ENCODE measurements at regions not wholly inside any gene's neighbourhood (a gene's known extent, or its start where the extent isn't known, plus 50 kb on each side); places are given as distances from the start of the nearest gene placed in this dataset.

DNA sequence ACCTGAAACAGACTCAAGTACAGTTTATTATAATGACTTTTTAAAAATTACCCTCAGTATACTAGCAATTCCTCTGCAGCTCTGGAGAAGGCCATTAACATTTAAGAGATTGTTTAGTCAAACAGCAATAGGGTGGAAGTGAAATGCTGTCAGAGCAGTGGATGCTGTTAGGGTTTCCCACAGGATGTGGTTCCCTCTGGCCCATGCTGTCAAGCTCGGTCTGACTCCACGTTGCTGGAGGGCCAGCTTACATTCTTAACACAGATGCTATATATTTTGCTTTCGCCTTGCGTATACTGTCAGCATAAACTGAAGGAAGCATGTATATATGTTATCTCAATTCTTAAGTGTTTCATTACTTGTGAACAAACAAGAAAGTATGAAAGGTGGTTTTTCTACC is 231.1 kb upstream of the COL8A1 start:
- no peak overlapping the region for H3K27ac ChIP-seq (ENCODE audit: low read depth in 1 of 2, low read length in 1 of 2)
- no peaks in the 10 kb centered on the region for H3K36me3 ChIP-seq (ENCODE audit: control insufficient read depth in 4 of 4, insufficient read depth in 4 of 4, low read length in 4 of 4)
- H3K4me3 ChIP-seq = no peak overlapping the region
- no peaks in the 10 kb centered on the region for H3K4me1 ChIP-seq (ENCODE audit: control insufficient read depth in 5 of 5, insufficient read depth in 5 of 5, low read length in 5 of 5)
- TF ChIP-seq, protein P1, sequence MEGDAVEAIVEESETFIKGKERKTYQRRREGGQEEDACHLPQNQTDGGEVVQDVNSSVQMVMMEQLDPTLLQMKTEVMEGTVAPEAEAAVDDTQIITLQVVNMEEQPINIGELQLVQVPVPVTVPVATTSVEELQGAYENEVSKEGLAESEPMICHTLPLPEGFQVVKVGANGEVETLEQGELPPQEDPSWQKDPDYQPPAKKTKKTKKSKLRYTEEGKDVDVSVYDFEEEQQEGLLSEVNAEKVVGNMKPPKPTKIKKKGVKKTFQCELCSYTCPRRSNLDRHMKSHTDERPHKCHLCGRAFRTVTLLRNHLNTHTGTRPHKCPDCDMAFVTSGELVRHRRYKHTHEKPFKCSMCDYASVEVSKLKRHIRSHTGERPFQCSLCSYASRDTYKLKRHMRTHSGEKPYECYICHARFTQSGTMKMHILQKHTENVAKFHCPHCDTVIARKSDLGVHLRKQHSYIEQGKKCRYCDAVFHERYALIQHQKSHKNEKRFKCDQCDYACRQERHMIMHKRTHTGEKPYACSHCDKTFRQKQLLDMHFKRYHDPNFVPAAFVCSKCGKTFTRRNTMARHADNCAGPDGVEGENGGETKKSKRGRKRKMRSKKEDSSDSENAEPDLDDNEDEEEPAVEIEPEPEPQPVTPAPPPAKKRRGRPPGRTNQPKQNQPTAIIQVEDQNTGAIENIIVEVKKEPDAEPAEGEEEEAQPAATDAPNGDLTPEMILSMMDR (IDR thresholded peaks at IDR 0.05; ENCODE audit: control extremely low read depth, extremely low read depth) = no peak
- DNase-seq (peak in 2 of 3 donors; percentile 8 to 44), ATAC-seq (ENCODE audit: insufficient read depth, low FRiP score) (no peak)
- WGBS, 2 donors = 54% methylated on average over 4 of the region's 4 CpGs
- no peaks in the 10 kb centered on the region for H3K9me3 ChIP-seq (ENCODE audit: control insufficient read depth in 4 of 4, insufficient read depth in 3 of 4, low read length in 3 of 4)
- no peak overlapping the region for H3K9ac ChIP-seq (ENCODE audit: insufficient read depth in 1 of 2, low read length in 2 of 2)
- no peaks in the 10 kb centered on the region for H3K27me3 ChIP-seq (ENCODE audit: control insufficient read depth in 3 of 3, insufficient read depth in 3 of 3, low read length in 2 of 3)

DNA sequence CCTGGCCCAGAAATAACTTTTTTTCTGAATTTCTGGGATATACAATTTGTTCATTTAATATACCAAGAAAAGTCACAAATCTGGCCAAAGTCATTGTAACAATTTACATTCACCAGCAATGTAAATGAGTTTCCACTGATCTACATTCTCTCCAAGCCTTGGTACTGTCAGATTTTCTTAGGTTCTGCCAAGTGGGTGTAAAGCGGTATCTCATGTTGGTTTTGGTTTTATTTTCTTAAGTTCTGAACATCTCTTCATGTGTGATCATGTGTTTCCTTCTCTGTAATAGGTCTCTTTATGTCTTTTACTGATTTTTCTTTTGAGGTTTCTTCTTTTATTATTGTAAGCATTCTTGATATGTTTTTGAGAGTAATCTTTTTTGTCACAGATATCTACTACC is 235.6 kb upstream of the COL8A1 start:
- DNase-seq (no peak), ATAC-seq (ENCODE audit: insufficient read depth, low FRiP score) (no peak)
- H3K9ac ChIP-seq (ENCODE audit: insufficient read depth in 1 of 2, low read length in 2 of 2) = no peak overlapping the region
- TF ChIP-seq, protein P1 (IDR thresholded peaks at IDR 0.05; ENCODE audit: control extremely low read depth, extremely low read depth) = no peak
- H3K4me3 ChIP-seq = no peak overlapping the region
- no peaks in the 10 kb centered on the region for H3K27me3 ChIP-seq (ENCODE audit: control insufficient read depth in 3 of 3, insufficient read depth in 3 of 3, low read length in 2 of 3)
- no peaks in the 10 kb centered on the region for H3K36me3 ChIP-seq (ENCODE audit: control insufficient read depth in 4 of 4, insufficient read depth in 4 of 4, low read length in 4 of 4)
- no peak overlapping the region for H3K27ac ChIP-seq (ENCODE audit: low read depth in 1 of 2, low read length in 1 of 2)
- no peaks in the 10 kb centered on the region for H3K4me1 ChIP-seq (ENCODE audit: control insufficient read depth in 5 of 5, insufficient read depth in 5 of 5, low read length in 5 of 5)
- WGBS, 2 donors = 97 to 100% methylated on average over 1 of the region's 1 CpG
- peaks cover 0 to 6% (median 3%) of the 10 kb centered on the region in 4 donors for H3K9me3 ChIP-seq (ENCODE audit: control insufficient read depth in 4 of 4, insufficient read depth in 3 of 4, low read length in 3 of 4)

DNA sequence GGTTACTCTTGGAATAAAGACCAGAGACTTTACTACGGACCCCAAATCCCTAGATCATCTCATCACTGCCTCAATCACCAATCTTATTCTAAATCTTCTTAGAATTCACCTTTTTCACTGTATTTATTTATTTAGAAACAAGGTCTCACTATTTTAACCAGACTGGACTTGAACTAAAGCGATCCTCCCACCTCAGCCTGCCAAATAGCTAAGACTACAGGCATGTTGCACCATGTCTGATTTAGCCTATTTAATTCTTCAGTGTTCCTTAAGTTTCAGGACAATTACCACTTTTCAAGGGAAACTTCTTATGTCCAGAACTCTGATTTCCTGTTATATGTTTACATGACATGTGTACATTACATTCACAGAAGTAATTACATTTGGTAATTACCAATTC is 238.0 kb upstream of the COL8A1 start:
- H3K27ac ChIP-seq (ENCODE audit: low read depth in 1 of 2, low read length in 1 of 2) = no peak overlapping the region
- ATAC-seq (ENCODE audit: insufficient read depth, low FRiP score) = no peak
- WGBS, 2 donors = 77 to 79% methylated on average over 2 of the region's 2 CpGs
- no peaks in the 10 kb centered on the region for H3K27me3 ChIP-seq (ENCODE audit: control insufficient read depth in 3 of 3, insufficient read depth in 3 of 3, low read length in 2 of 3)
- H3K4me3 ChIP-seq = no peak overlapping the region
- H3K9me3 ChIP-seq (ENCODE audit: control insufficient read depth in 4 of 4, insufficient read depth in 3 of 4, low read length in 3 of 4) = peaks cover 0 to 6% (median 3%) of the 10 kb centered on the region in 4 donors
- no peaks in the 10 kb centered on the region for H3K4me1 ChIP-seq (ENCODE audit: control insufficient read depth in 5 of 5, insufficient read depth in 5 of 5, low read length in 5 of 5)
- H3K9ac ChIP-seq (ENCODE audit: insufficient read depth in 1 of 2, low read length in 2 of 2) = no peak overlapping the region
- H3K36me3 ChIP-seq (ENCODE audit: control insufficient read depth in 4 of 4, insufficient read depth in 4 of 4, low read length in 4 of 4) = no peaks in the 10 kb centered on the region
- TF ChIP-seq, protein P1 (IDR thresholded peaks at IDR 0.05; ENCODE audit: control extremely low read depth, extremely low read depth) = no peak
- no peak for DNase-seq

DNA sequence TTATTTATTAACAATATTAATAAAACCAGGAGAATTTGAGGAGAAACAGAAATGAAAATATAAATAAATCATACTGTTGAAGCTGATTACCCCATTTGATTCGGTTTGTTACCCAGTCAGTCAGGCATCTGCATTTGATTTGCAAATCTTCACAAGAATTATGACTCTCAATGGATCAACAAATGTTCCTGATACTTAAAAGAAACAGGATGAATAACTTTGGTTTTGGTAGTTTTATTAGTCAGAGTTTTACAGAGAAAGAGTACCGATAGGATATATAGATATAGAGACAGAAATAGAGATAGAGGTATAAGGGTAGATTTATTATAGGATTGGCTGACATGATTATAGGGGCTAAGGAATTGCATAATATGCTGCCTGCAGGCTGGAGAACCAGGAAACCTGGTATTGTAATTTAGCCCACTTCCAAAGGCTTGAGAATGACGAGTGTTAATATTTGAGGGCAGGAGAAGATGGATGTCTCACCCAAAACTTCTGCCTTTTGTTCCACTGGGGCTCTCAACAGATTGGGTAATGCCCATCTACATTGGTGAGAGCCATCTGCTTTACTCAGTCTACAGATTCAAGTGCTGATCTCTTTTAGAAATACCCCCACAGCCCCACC is 241.6 kb upstream of the COL8A1 start:
- no peak for ATAC-seq (ENCODE audit: insufficient read depth, low FRiP score)
- peaks cover 0 to 6% (median 3%) of the 10 kb centered on the region in 4 donors for H3K9me3 ChIP-seq (ENCODE audit: control insufficient read depth in 4 of 4, insufficient read depth in 3 of 4, low read length in 3 of 4)
- H3K4me3 ChIP-seq = no peak overlapping the region
- H3K9ac ChIP-seq (ENCODE audit: insufficient read depth in 1 of 2, low read length in 2 of 2) = no peak overlapping the region
- H3K36me3 ChIP-seq (ENCODE audit: control insufficient read depth in 4 of 4, insufficient read depth in 4 of 4, low read length in 4 of 4) = no peaks in the 10 kb centered on the region
- DNase-seq = no peak
- no peak overlapping the region for H3K27ac ChIP-seq (ENCODE audit: low read depth in 1 of 2, low read length in 1 of 2)
- H3K4me1 ChIP-seq (ENCODE audit: control insufficient read depth in 5 of 5, insufficient read depth in 5 of 5, low read length in 5 of 5) = no peaks in the 10 kb centered on the region
- 75 to 87% methylated on average over 3 of the region's 3 CpGs for whole genome bisulfite sequencing, 2 donors
- TF ChIP-seq, protein P1 (IDR thresholded peaks at IDR 0.05; ENCODE audit: control extremely low read depth, extremely low read depth) = no peak
- H3K27me3 ChIP-seq (ENCODE audit: control insufficient read depth in 3 of 3, insufficient read depth in 3 of 3, low read length in 2 of 3) = no peaks in the 10 kb centered on the region

Data from lung (tissue), 11 donors.